ENCODE measurements at regions not wholly inside any gene's neighbourhood (a gene's known extent, or its start where the extent isn't known, plus 50 kb on each side); places are given as distances from the start of the nearest gene placed in this dataset.

- ChIA-PET POLR2A (no interaction called here), CTCF (interaction anchor here (1.4 kb wide), 1 partner anchor 29 kb away, joined by 6 read pairs; no protein-coding TSS in a partner anchor)
- DNase-seq (ENCODE audit: low read depth, low spot score) = no peak
Observed at GRCh38 chr4:85113706-85114105, 147.2 kb upstream of the WDFY3 start.

GRCh38 chr4:85114526-85114925, 148.0 kb upstream of the WDFY3 start:
- DNase-seq (ENCODE audit: low read depth, low spot score) = no peak
- no peak for TF ChIP-seq CTCF (IDR thresholded peaks at IDR 0.05; ENCODE audit: low read depth, low read length)
- ChIA-PET POLR2A (no interaction called here), CTCF (interaction anchor here (0.7 to 1.4 kb wide), 2 partner anchors 30 to 900 kb away, joined by 3 to 6 read pairs; no protein-coding TSS in a partner anchor)
- Histone ChIP-seq H3K27ac (ENCODE audit: low read depth, low read length) (no peak overlapping the region), H3K4me3 (ENCODE audit: low read depth, low read length) (no peak overlapping the region), H3K27me3 (ENCODE audit: control insufficient read depth, insufficient read depth, low read length) (no peaks in the 10 kb centered on the region), H3K9me3 (ENCODE audit: control insufficient read depth, insufficient read depth, low read length) (no peaks in the 10 kb centered on the region)

More at GRCh38 chr4:85113706-85114105, 147.2 kb upstream of the WDFY3 start:
- Histone ChIP-seq H3K27ac (ENCODE audit: low read depth, low read length) (no peak overlapping the region), H3K4me3 (ENCODE audit: low read depth, low read length) (no peak overlapping the region), H3K9me3 (ENCODE audit: control insufficient read depth, insufficient read depth, low read length) (no peaks in the 10 kb centered on the region), H3K27me3 (ENCODE audit: control insufficient read depth, insufficient read depth, low read length) (no peaks in the 10 kb centered on the region)
- TF ChIP-seq CTCF (IDR thresholded peaks at IDR 0.05; ENCODE audit: low read depth, low read length) = no peak

DNA sequence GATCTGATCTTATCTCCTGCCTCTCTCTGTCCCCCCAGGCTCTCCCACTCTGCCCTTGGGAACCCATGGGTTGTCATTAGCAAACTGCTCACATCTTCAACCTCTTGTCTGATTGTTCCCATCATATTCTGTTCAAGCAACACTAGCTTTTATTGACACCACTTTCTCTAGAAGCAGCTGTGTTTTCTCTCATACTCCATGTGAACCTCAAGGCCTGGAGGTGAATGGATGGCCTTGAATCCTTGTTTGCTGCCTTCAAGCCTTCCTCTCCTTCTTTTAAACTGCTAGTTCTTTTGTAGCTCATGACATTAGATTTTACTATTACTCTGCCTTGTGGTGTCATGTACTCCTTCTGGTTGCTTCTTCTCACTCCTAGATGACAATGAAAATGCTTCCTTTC, 149.5 kb upstream of the WDFY3 start:
- POLR2A ChIA-PET = no interaction called here
- no peak for DNase-seq (ENCODE audit: low read depth, low spot score)
- CTCF ChIA-PET = interaction anchor here (1.1 kb wide), 1 partner anchor 32 kb away, joined by 3 read pairs; no protein-coding TSS in a partner anchor
- no peak for TF ChIP-seq CTCF (IDR thresholded peaks at IDR 0.05; ENCODE audit: low read depth, low read length)
- H3K27me3 ChIP-seq (ENCODE audit: control insufficient read depth, insufficient read depth, low read length) = no peaks in the 10 kb centered on the region
- no peaks in the 10 kb centered on the region for H3K9me3 ChIP-seq (ENCODE audit: control insufficient read depth, insufficient read depth, low read length)
- no peak overlapping the region for H3K4me3 ChIP-seq (ENCODE audit: low read depth, low read length)
- no peak overlapping the region for H3K27ac ChIP-seq (ENCODE audit: low read depth, low read length)

GRCh38 chr4:85125688-85126087, 159.2 kb upstream of the WDFY3 start:
- no peak for DNase-seq (ENCODE audit: low read depth, low spot score)
- ChIA-PET POLR2A (no interaction called here), CTCF (no interaction called here)
- TF ChIP-seq CTCF (IDR thresholded peaks at IDR 0.05; ENCODE audit: low read depth, low read length) = no peak
- Histone ChIP-seq H3K4me3 (ENCODE audit: low read depth, low read length) (no peak overlapping the region), H3K27ac (ENCODE audit: low read depth, low read length) (no peak overlapping the region), H3K27me3 (ENCODE audit: control insufficient read depth, insufficient read depth, low read length) (no peaks in the 10 kb centered on the region), H3K9me3 (ENCODE audit: control insufficient read depth, insufficient read depth, low read length) (no peaks in the 10 kb centered on the region; the same call in 1 of the 2 replicates)

- no peak for DNase-seq (ENCODE audit: low read depth, low spot score)
- ChIA-PET CTCF (interaction anchor here (0.6 to 1.6 kb wide), 2 partner anchors 18 to 43 kb away, joined by 4 to 6 read pairs; no protein-coding TSS in a partner anchor), POLR2A (no interaction called here)
- Histone ChIP-seq H3K27me3 (ENCODE audit: control insufficient read depth, insufficient read depth, low read length) (no peaks in the 10 kb centered on the region), H3K27ac (ENCODE audit: low read depth, low read length) (no peak overlapping the region), H3K9me3 (ENCODE audit: control insufficient read depth, insufficient read depth, low read length) (no peaks in the 10 kb centered on the region; the same call in 1 of the 2 replicates), H3K4me3 (ENCODE audit: low read depth, low read length) (no peak overlapping the region)
- no peak for TF ChIP-seq CTCF (IDR thresholded peaks at IDR 0.05; ENCODE audit: low read depth, low read length)
Observed at GRCh38 chr4:85126991-85127591, 160.6 kb upstream of the WDFY3 start.
